ENCODE measurements at regions not wholly inside any gene's neighbourhood (a gene's known extent, or its start where the extent isn't known, plus 50 kb on each side); places are given as distances from the start of the nearest gene placed in this dataset.

DNA sequence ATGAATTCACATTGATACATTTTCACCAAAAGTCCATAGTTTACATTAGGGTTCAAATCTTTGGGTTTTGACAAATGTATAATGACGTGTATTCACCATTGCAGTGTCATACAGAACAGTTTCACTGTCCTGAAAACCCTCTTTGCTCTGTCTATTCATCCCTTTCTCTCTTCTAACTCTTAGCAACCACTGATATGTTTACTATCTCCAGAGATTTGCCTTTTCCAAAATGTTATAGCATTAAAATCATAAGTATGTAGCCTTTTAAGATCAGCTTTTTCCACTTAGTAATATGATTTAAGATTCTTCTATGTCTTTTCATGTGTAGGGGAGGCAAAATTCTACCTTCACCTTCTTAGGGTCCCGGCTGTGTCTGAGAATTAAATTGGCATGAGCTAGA, 203.8 kb downstream of the TPRG1 start:
- no peak for TF ChIP-seq POLR2A (IDR thresholded peaks at IDR 0.05)
- TF ChIP-seq, protein P1, sequence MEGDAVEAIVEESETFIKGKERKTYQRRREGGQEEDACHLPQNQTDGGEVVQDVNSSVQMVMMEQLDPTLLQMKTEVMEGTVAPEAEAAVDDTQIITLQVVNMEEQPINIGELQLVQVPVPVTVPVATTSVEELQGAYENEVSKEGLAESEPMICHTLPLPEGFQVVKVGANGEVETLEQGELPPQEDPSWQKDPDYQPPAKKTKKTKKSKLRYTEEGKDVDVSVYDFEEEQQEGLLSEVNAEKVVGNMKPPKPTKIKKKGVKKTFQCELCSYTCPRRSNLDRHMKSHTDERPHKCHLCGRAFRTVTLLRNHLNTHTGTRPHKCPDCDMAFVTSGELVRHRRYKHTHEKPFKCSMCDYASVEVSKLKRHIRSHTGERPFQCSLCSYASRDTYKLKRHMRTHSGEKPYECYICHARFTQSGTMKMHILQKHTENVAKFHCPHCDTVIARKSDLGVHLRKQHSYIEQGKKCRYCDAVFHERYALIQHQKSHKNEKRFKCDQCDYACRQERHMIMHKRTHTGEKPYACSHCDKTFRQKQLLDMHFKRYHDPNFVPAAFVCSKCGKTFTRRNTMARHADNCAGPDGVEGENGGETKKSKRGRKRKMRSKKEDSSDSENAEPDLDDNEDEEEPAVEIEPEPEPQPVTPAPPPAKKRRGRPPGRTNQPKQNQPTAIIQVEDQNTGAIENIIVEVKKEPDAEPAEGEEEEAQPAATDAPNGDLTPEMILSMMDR (IDR thresholded peaks at IDR 0.05): no peak
- no peak for TF ChIP-seq POLR2AphosphoS5 (IDR thresholded peaks at IDR 0.05)

All from gastroesophageal sphincter (tissue), 3 donors.